HepG2 (cell line): ENCODE measurements at regions not wholly inside any gene's neighbourhood (a gene's known extent, or its start where the extent isn't known, plus 50 kb on each side); places are given as distances from the start of the nearest gene placed in this dataset.
A peak's percentile ranks its signal among the peaks of the same experiment; 100 is the strongest.

Experiments used
- CEBPB ChIP-seq: IDR thresholded peaks from 2 replicates; pipeline ENCODE4 v1.6.1; 2011; ENCODE audit warnings: low read depth, low read length, improper control_type of control experiment, borderline replicate concordance
- FIP1L1 ChIP-seq: fragments of 200-400 bp; formaldehyde crosslinking; IDR thresholded peaks from 2 replicates; pipeline ENCODE4 v1.6.1; 2018; ENCODE audit warnings: low read depth, mild to moderate bottlenecking, low read length, moderate library complexity, borderline replicate concordance; ENCODE audit not compliant: insufficient read depth
- FOXJ3 ChIP-seq: sonication (generic); formaldehyde crosslinking; IDR thresholded peaks from 2 replicates; pipeline ENCODE4 v1.4.0; 2020; ENCODE audit warnings: missing genetic modification reagents, mild to moderate bottlenecking, borderline replicate concordance
- FOXP1 ChIP-seq, 2 experiments: fragments of 450-650 bp in 1 of 2; IDR thresholded peaks; 2 replicates each; pipeline ENCODE4 v1.6.1; 2017 to 2018; ENCODE audit warnings: antibody characterized with exemption in 1 of 2
- GATA4 ChIP-seq: sonication (generic); IDR thresholded peaks from 2 replicates; pipeline ENCODE4 v1.6.1; 2016; ENCODE audit warnings: antibody characterized with exemption, low read depth, borderline replicate concordance
- HOMEZ ChIP-seq: IDR thresholded peaks from 2 replicates; pipeline ENCODE4 v1.6.1; 2016; ENCODE audit warnings: low read depth
- KLF12 ChIP-seq: sonication (generic); formaldehyde crosslinking; IDR thresholded peaks from 2 replicates; pipeline ENCODE4 v1.4.0; 2020; ENCODE audit warnings: missing genetic modification reagents, borderline replicate concordance
- SIX1 ChIP-seq: sonication (generic); formaldehyde crosslinking; IDR thresholded peaks from 2 replicates; pipeline ENCODE4 v1.4.0; 2020; ENCODE audit warnings: missing genetic modification reagents, borderline replicate concordance
- SP140L ChIP-seq: sonication (generic); formaldehyde crosslinking; IDR thresholded peaks from 2 replicates; pipeline ENCODE4 v1.4.0; 2020; ENCODE audit warnings: missing genetic modification reagents, borderline replicate concordance
- THAP7 ChIP-seq: sonication (generic); formaldehyde crosslinking; IDR thresholded peaks from 2 replicates; pipeline ENCODE4 v1.8.1; 2023; ENCODE audit warnings: mild to moderate bottlenecking, missing genetic modification reagents
- TIGD3 ChIP-seq: sonication (generic); formaldehyde crosslinking; IDR thresholded peaks from 2 replicates; pipeline ENCODE4 v1.5.1; 2020; ENCODE audit warnings: mild to moderate bottlenecking, missing genetic modification reagents, borderline replicate concordance
- ZFP90 ChIP-seq: sonication (generic); formaldehyde crosslinking; IDR thresholded peaks from 2 replicates; pipeline ENCODE4 v1.8.0; 2022; ENCODE audit warnings: missing genetic modification reagents, mild to moderate bottlenecking, inconsistent platforms, borderline replicate concordance
- ZMYM3 ChIP-seq: sonication (generic); formaldehyde crosslinking; IDR thresholded peaks from 2 replicates; pipeline ENCODE4 v1.5.1; 2020; ENCODE audit warnings: mild to moderate bottlenecking, missing genetic modification reagents
- ZNF180 ChIP-seq: sonication (generic); formaldehyde crosslinking; IDR thresholded peaks from 2 replicates; pipeline ENCODE4 v1.4.0; 2020; ENCODE audit warnings: low read depth, missing genetic modification reagents, borderline replicate concordance
- ZNF318 ChIP-seq: sonication (generic); formaldehyde crosslinking; IDR thresholded peaks from 2 replicates; pipeline ENCODE4 v1.4.0; 2020; ENCODE audit warnings: mild to moderate bottlenecking, missing genetic modification reagents
- ZNF383 ChIP-seq: sonication (generic); formaldehyde crosslinking; IDR thresholded peaks from 2 replicates; pipeline ENCODE4 v1.4.0; 2020; ENCODE audit warnings: missing genetic modification reagents, mild to moderate bottlenecking, borderline replicate concordance
- ZNF792 ChIP-seq: IDR thresholded peaks from 2 replicates; pipeline ENCODE4 v1.6.1; 2016
- ZSCAN25 ChIP-seq: sonication (generic); formaldehyde crosslinking; IDR thresholded peaks from 2 replicates; pipeline ENCODE4 v1.8.0; 2022; ENCODE audit warnings: mild to moderate bottlenecking, missing genetic modification reagents

GRCh38 chr5:40446910-40447309 lies 232.8 kb upstream of the PTGER4 start (continued):
- TF ChIP-seq FIP1L1 (no peak), HOMEZ (CRISPR knock-in tag) (peak; percentile 98), ZNF383 (no peak), ZSCAN25 (CRISPR knock-in tag) (no peak), SP140L (no peak), ZNF180 (CRISPR knock-in tag) (no peak), ZFP90 (CRISPR knock-in tag) (no peak), TIGD3 (CRISPR knock-in tag) (no peak), ZNF792 (CRISPR knock-in tag) (no peak), KLF12 (CRISPR knock-in tag) (no peak), FOXJ3 (CRISPR knock-in tag) (0 out of 2 replicates have a peak, but pooled peaks have one; percentile 28), ZMYM3 (no peak), ZNF318 (no peak), CEBPB (no peak), GATA4 (no peak), FOXP1 (IDR thresholded peaks at IDR 0.05) (no peak), FOXP1 (CRISPR knock-in tag; IDR thresholded peaks at IDR 0.05) (peak; percentile 82), SIX1 (no peak), THAP7 (no peak)
